Hepatocyte (in vitro differentiated cells): ENCODE measurements at regions not wholly inside any gene's neighbourhood (a gene's known extent, or its start where the extent isn't known, plus 50 kb on each side); places are given as distances from the start of the nearest gene placed in this dataset.

Experiments used
- CTCF ChIP-seq: fragments of 200-600 bp; sonication (generic); IDR thresholded peaks from 2 replicates; pipeline ENCODE4 v1.5.1; 2016; ENCODE audit warnings: antibody characterized with exemption, mild to moderate bottlenecking; ENCODE audit not compliant: poor library complexity
- EZH2 ChIP-seq: fragments of 200-600 bp; sonication (generic); IDR thresholded peaks from 2 replicates; pipeline ENCODE4 v1.6.1; 2016; ENCODE audit warnings: antibody characterized with exemption, mild to moderate bottlenecking, borderline replicate concordance

- no peak for TF ChIP-seq CTCF
- TF ChIP-seq EZH2, result no peak
Measured at GRCh38 chr2:41129988-41130387, 678.1 kb upstream of the SLC8A1 start.
